ENCODE measurements at regions not wholly inside any gene's neighbourhood (a gene's known extent, or its start where the extent isn't known, plus 50 kb on each side); places are given as distances from the start of the nearest gene placed in this dataset.

GRCh38 chr7:41425926-41426325 lies 277.0 kb downstream of the INHBA start:
- TF ChIP-seq CTCF (IDR thresholded peaks at IDR 0.05) (no peak), EZH2 (IDR thresholded peaks at IDR 0.05; ENCODE audit: borderline replicate concordance, insufficient read depth, low read depth, low read length, poor library complexity, severe bottlenecking) (no peak)
